ENCODE measurements at regions not wholly inside any gene's neighbourhood (a gene's known extent, or its start where the extent isn't known, plus 50 kb on each side); places are given as distances from the start of the nearest gene placed in this dataset.
A peak's percentile ranks its signal among the peaks of the same experiment; 100 is the strongest.

DNA sequence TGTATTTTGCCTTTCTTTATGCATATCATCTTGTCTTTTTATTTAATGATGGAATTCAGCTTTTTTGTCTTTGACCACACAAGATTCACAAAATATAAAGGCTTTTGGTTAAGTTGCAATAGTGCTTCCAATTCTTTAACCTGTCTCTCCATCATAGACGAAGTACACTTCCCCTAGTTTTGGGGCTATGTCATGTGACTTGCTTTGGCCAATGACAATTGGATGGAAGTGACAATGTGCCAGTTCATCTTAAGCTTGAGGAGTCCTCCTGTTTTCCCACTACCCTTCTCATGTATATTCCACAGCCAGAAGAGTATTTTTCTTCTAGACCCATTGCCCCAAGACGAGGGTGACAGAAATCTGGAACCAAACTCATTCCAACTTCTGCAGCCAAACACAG, 419.6 kb upstream of the BRINP3 start:
- Mint-ChIP-seq H3K27ac (no peak overlapping the region), H3K27me3 (ENCODE audit: insufficient read depth) (no peaks in the 10 kb centered on the region), H3K9me3 (peaks cover 4% of the 10 kb centered on the region), H3K36me3 (ENCODE audit: low read depth) (no peaks in the 10 kb centered on the region), H3K4me1 (ENCODE audit: low read depth) (no peaks in the 10 kb centered on the region), H3K4me3 (no peak overlapping the region)
- no peak for DNase-seq
- TF ChIP-seq, protein P1, sequence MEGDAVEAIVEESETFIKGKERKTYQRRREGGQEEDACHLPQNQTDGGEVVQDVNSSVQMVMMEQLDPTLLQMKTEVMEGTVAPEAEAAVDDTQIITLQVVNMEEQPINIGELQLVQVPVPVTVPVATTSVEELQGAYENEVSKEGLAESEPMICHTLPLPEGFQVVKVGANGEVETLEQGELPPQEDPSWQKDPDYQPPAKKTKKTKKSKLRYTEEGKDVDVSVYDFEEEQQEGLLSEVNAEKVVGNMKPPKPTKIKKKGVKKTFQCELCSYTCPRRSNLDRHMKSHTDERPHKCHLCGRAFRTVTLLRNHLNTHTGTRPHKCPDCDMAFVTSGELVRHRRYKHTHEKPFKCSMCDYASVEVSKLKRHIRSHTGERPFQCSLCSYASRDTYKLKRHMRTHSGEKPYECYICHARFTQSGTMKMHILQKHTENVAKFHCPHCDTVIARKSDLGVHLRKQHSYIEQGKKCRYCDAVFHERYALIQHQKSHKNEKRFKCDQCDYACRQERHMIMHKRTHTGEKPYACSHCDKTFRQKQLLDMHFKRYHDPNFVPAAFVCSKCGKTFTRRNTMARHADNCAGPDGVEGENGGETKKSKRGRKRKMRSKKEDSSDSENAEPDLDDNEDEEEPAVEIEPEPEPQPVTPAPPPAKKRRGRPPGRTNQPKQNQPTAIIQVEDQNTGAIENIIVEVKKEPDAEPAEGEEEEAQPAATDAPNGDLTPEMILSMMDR (IDR thresholded peaks at IDR 0.05), result no peak

DNA sequence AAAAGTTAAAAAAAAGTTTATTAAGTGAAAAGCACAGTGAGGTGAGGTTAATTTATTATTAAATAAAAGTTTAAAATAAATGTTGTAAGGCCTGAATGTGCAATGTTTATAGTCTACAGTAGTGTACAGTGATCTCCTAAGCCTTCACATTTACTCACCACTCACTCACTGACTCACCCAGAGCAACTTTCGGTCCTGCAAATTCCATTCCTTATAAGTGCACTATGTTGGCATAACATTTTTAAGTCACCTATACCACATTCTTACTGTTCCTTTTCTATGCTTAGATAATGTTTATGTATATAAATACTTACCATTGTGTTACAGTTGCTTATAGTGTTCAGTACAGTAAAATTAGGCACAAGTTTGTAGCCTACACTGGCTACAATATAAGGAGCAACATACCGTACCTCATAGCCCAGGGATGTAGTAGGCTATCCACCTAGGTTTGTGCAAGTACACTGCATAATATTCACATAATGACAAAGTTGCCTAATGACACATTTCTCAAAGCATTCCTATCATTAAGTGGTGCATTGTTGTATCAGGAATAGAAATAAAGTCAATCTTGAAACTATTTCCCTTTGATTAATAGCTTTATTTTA, 426.5 kb upstream of the BRINP3 start:
- H3K9me3 Mint-ChIP-seq, result peaks cover 4% of the 10 kb centered on the region; the same call in 1 of the 2 replicates
- no peak overlapping the region for H3K4me3 Mint-ChIP-seq
- TF ChIP-seq, protein P1 (IDR thresholded peaks at IDR 0.05), result no peak
- no peaks in the 10 kb centered on the region for H3K36me3 Mint-ChIP-seq (ENCODE audit: low read depth)
- peaks cover 9% of the 10 kb centered on the region; the same call in 1 of the 2 replicates for H3K4me1 Mint-ChIP-seq (ENCODE audit: low read depth)
- DNase-seq, result peak; percentile 10
- no peak overlapping the region for H3K27ac Mint-ChIP-seq
- no peaks in the 10 kb centered on the region for H3K27me3 Mint-ChIP-seq (ENCODE audit: insufficient read depth)

DNA sequence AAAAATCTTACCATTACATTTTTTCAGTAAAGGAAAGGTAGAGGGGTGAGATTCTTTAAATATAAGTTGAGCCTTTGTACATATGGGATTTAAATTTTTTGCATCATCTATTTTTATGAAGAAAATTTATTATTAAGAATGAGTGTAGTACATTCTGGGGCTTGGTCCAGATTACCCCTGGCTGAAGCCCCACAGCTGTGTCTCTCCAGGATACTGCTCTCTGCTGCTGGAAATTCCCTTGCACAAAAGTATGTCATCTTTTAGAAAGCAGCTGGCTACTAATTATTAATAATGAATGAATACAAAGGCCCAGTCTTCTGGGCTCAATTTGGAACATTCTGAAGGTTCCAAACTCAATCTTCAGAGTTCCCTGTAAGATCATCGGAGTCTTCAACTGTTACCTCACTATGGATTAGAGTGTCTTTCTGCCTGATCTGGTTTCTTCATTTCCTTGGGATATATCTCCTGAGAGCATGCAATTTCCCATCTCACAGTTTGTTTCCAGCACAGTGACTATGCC, 428.6 kb upstream of the BRINP3 start:
- no peak for DNase-seq
- H3K27me3 Mint-ChIP-seq (ENCODE audit: insufficient read depth), result no peaks in the 10 kb centered on the region
- H3K27ac Mint-ChIP-seq, result no peak overlapping the region
- H3K4me3 Mint-ChIP-seq, result no peak overlapping the region
- H3K36me3 Mint-ChIP-seq (ENCODE audit: low read depth), result no peaks in the 10 kb centered on the region
- no peaks in the 10 kb centered on the region for H3K9me3 Mint-ChIP-seq
- peaks cover 9% of the 10 kb centered on the region; the same call in 1 of the 2 replicates for H3K4me1 Mint-ChIP-seq (ENCODE audit: low read depth)
- TF ChIP-seq, protein P1 (IDR thresholded peaks at IDR 0.05), result no peak

DNA sequence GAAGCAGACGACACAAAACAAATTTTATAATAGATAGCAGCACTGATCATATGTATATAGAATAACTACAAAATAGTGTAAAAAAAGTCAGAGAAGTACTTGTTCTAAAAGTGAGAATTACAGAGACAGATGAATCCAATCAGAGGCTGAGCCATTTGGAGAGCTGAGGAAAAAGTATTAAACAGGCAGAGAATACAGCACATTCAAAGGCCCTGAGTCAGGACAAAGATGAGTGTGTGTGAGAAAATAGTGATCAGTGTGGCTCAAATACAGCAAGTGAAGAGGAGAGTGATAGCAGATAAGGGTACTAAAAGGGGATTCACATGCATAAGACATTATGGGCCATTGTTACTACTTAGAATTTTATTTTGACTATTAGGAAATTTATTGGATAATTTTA, 430.6 kb upstream of the BRINP3 start:
- no peak for DNase-seq
- Mint-ChIP-seq H3K36me3 (ENCODE audit: low read depth) (0 out of 2 replicates have a peak, but pooled peaks cover 3% of the 10 kb centered on the region), H3K4me3 (no peak overlapping the region), H3K4me1 (ENCODE audit: low read depth) (peaks cover 9% of the 10 kb centered on the region; the same call in 1 of the 2 replicates), H3K27me3 (ENCODE audit: insufficient read depth) (no peaks in the 10 kb centered on the region), H3K27ac (no peak overlapping the region), H3K9me3 (0 out of 2 replicates have a peak, but pooled peaks cover 4% of the 10 kb centered on the region)
- TF ChIP-seq, protein P1 (IDR thresholded peaks at IDR 0.05), result no peak

DNA sequence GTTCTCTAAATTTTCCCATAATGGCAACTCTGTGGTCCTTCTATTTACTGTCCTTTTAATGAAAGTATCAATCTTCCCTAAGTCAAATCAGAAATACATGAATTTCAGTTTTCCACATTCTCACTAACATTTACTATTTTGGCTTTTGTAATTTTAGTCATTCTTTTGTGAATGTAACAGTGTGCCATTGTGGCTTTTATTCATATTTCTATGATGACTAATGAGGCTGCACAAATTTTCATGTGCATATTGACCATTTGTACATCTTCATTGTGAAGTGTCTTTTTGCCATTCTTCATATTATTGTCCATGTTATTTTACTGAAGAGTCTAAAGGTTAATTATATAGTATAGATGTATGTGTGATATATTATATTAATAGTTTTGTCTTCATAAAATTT, 431.0 kb upstream of the BRINP3 start:
- Mint-ChIP-seq H3K9me3 (0 out of 2 replicates have a peak, but pooled peaks cover 6% of the 10 kb centered on the region), H3K27me3 (ENCODE audit: insufficient read depth) (no peaks in the 10 kb centered on the region), H3K4me1 (ENCODE audit: low read depth) (peaks cover 9% of the 10 kb centered on the region; the same call in 1 of the 2 replicates), H3K27ac (no peak overlapping the region), H3K4me3 (no peak overlapping the region), H3K36me3 (ENCODE audit: low read depth) (0 out of 2 replicates have a peak, but pooled peaks cover 3% of the 10 kb centered on the region)
- peak; percentile 19 for DNase-seq
- TF ChIP-seq, protein P1 (IDR thresholded peaks at IDR 0.05), result no peak
